Osteoblast (primary cell): ENCODE measurements at regions not wholly inside any gene's neighbourhood (a gene's known extent, or its start where the extent isn't known, plus 50 kb on each side); places are given as distances from the start of the nearest gene placed in this dataset.

Experiments
- DNase-seq: peaks from one replicate; pipeline ENCODE4 v3.0.0; 2011; ENCODE audit warnings: low spot score, mixed read lengths; ENCODE audit not compliant: insufficient read length; ENCODE audit errors: missing footprints
- H2AFZ ChIP-seq: 2 replicates; pipeline ENCODE4 v1.6.0; 2011; ENCODE audit warnings: mild to moderate bottlenecking, low read length
- H3K27ac ChIP-seq: 2 replicates; pipeline ENCODE4 v1.5.1; 2011; ENCODE audit warnings: mild to moderate bottlenecking, low read depth, low read length, moderate library complexity
- H3K27me3 ChIP-seq: 2 replicates; pipeline ENCODE4 v1.6.0; 2012; ENCODE audit warnings: mild to moderate bottlenecking, control low read depth, inconsistent platforms, low read length, moderate library complexity; ENCODE audit not compliant: insufficient read depth
- H3K36me3 ChIP-seq: 2 replicates; pipeline ENCODE4 v1.5.1; 2011; ENCODE audit warnings: mild to moderate bottlenecking, low read length, control low read depth, moderate library complexity; ENCODE audit not compliant: insufficient read depth
- H3K4me1 ChIP-seq: 2 replicates; pipeline ENCODE4 v1.5.1; 2011; ENCODE audit warnings: mild to moderate bottlenecking, low read length, control low read depth, moderate library complexity; ENCODE audit not compliant: insufficient read depth
- H3K4me2 ChIP-seq: 2 replicates; pipeline ENCODE4 v1.6.0; 2011; ENCODE audit warnings: mild to moderate bottlenecking, low read length; ENCODE audit not compliant: insufficient read depth
- H3K4me3 ChIP-seq: fragments of 200-600 bp; sonication (generic); 3 replicates; pipeline ENCODE4 v1.5.1; 2012; ENCODE audit warnings: mild to moderate bottlenecking, low read length, inconsistent platforms; ENCODE audit not compliant: insufficient read depth
- H3K79me2 ChIP-seq: 2 replicates; pipeline ENCODE4 v1.6.0; 2012; ENCODE audit warnings: mild to moderate bottlenecking, low read length, control low read depth, inconsistent platforms; ENCODE audit not compliant: insufficient read depth
- H3K9me3 ChIP-seq: 2 replicates; pipeline ENCODE4 v1.5.1; 2011; ENCODE audit warnings: low read depth, low read length, control low read depth
- H4K20me1 ChIP-seq: 2 replicates; pipeline ENCODE4 v1.6.0; 2012; ENCODE audit warnings: mild to moderate bottlenecking, low read length, control low read depth; ENCODE audit not compliant: insufficient read depth
- TF ChIP-seq, protein P1 (sequence below): IDR thresholded peaks from 2 replicates; pipeline ENCODE4 v1.5.1; 2011; ENCODE audit warnings: mild to moderate bottlenecking, low read depth, low read length, moderate library complexity; ENCODE audit errors: extremely low read depth

DNA sequence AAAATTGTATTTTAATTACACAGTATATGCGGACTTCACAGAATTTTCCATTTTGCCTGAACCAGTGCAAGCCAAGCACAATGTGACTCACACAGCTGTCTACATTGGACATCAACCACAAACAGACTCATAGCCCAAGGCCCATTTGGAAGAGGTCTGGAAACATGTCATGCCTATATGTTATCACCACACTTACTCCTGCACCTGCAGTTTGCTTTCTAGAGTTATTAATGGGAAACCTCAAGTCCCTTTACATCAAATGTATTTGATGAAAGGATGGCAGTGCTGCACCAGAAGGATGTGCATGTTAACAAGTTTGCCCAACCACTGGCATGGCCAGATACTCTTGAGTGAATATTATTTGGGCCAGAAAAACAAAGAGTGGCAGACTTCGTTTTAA, 548.9 kb upstream of the CDH2 start:
- TF ChIP-seq, protein P1, sequence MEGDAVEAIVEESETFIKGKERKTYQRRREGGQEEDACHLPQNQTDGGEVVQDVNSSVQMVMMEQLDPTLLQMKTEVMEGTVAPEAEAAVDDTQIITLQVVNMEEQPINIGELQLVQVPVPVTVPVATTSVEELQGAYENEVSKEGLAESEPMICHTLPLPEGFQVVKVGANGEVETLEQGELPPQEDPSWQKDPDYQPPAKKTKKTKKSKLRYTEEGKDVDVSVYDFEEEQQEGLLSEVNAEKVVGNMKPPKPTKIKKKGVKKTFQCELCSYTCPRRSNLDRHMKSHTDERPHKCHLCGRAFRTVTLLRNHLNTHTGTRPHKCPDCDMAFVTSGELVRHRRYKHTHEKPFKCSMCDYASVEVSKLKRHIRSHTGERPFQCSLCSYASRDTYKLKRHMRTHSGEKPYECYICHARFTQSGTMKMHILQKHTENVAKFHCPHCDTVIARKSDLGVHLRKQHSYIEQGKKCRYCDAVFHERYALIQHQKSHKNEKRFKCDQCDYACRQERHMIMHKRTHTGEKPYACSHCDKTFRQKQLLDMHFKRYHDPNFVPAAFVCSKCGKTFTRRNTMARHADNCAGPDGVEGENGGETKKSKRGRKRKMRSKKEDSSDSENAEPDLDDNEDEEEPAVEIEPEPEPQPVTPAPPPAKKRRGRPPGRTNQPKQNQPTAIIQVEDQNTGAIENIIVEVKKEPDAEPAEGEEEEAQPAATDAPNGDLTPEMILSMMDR, result no peak
- no peak overlapping the region for H2AFZ ChIP-seq
- H3K79me2 ChIP-seq, result no peaks in the 10 kb centered on the region
- H4K20me1 ChIP-seq, result no peaks in the 10 kb centered on the region
- no peak for DNase-seq
- H3K27ac ChIP-seq, result no peak overlapping the region
- no peak overlapping the region for H3K4me2 ChIP-seq
- H3K4me3 ChIP-seq, result no peak overlapping the region
- no peaks in the 10 kb centered on the region for H3K27me3 ChIP-seq
- H3K9me3 ChIP-seq, result no peaks in the 10 kb centered on the region
- H3K4me1 ChIP-seq, result peaks cover 11% of the 10 kb centered on the region
- no peaks in the 10 kb centered on the region for H3K36me3 ChIP-seq

DNA sequence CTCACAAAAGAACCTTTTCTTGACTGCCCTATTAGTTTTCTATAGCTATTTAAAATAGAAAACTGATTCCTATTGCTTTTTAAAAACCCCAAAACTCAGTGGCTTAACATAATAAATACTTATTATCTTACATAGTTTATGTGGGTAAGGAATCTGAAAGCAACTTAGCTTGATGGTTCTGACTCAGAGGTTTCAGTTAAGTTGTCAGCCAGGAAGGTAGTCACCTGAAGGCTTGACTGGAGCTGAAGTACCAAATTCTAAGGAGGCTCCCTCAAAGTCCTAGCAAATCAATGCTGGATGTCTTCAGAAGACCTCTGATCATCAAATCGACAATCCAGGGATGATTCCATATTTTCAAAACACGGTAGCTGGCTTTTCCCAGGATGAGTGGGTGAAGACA, 546.6 kb upstream of the CDH2 start:
- H3K79me2 ChIP-seq, result no peaks in the 10 kb centered on the region
- no peak overlapping the region for H2AFZ ChIP-seq
- TF ChIP-seq, protein P1, result no peak
- H3K4me3 ChIP-seq, result no peak overlapping the region
- H3K4me2 ChIP-seq, result no peak overlapping the region
- H4K20me1 ChIP-seq, result no peaks in the 10 kb centered on the region
- no peaks in the 10 kb centered on the region for H3K36me3 ChIP-seq
- no peak for DNase-seq
- H3K27ac ChIP-seq, result no peak overlapping the region
- peaks cover 4% of the 10 kb centered on the region for H3K4me1 ChIP-seq
- H3K27me3 ChIP-seq, result no peaks in the 10 kb centered on the region
- H3K9me3 ChIP-seq, result no peaks in the 10 kb centered on the region

DNA sequence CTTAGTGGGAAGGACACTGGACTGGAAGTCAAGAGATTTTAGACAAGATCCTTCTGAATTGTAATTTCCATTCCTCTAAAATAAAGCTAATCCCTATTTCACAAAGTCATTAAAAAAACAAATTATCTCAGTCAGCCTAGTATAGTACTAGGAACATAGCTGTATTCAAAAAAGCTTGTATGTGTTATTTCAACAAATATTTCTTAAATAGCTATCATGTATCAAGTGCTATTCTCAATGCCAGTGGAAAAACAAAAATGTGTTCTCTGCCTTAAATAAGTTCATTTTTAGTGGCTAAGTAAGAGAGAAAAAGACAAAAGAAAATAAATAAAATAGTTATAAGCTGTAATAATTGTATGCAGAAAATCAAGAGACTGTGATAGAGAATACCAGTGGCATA, 541.8 kb upstream of the CDH2 start:
- H3K36me3 ChIP-seq, result no peaks in the 10 kb centered on the region
- H3K27me3 ChIP-seq, result no peaks in the 10 kb centered on the region
- H3K27ac ChIP-seq, result no peak overlapping the region
- TF ChIP-seq, protein P1, result no peak
- H3K4me2 ChIP-seq, result no peak overlapping the region
- H3K79me2 ChIP-seq, result no peaks in the 10 kb centered on the region
- no peaks in the 10 kb centered on the region for H3K4me1 ChIP-seq
- H2AFZ ChIP-seq, result no peak overlapping the region
- DNase-seq, result no peak
- no peak overlapping the region for H3K4me3 ChIP-seq
- H3K9me3 ChIP-seq, result no peaks in the 10 kb centered on the region
- no peaks in the 10 kb centered on the region for H4K20me1 ChIP-seq

DNA sequence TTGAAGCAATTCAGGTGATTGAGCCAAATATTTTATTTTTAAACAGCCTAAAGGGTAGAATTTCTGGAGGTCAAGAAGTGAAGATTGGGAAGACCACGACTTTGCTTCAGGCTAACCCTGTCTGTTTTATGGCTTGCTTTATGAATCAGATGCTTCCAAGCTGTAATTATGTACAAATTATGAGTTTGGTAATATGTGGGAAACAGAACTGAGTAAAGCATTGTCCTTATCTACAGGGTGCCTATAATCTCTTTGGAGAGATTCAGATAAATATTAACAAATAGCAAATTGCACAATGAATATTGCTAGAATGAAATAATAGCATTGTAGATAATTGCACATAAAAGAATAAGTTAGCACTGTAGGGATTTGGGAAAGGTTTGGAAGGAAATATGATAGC, 539.4 kb upstream of the CDH2 start:
- Histone ChIP-seq H3K79me2 (no peaks in the 10 kb centered on the region), H3K4me3 (no peak overlapping the region), H3K36me3 (no peaks in the 10 kb centered on the region), H3K27ac (no peak overlapping the region), H3K4me2 (no peak overlapping the region), H2AFZ (no peak overlapping the region), H3K27me3 (no peaks in the 10 kb centered on the region), H3K4me1 (no peaks in the 10 kb centered on the region), H3K9me3 (no peaks in the 10 kb centered on the region), H4K20me1 (no peaks in the 10 kb centered on the region)
- TF ChIP-seq, protein P1, result no peak
- DNase-seq, result no peak
